GM12878 (cell line): ENCODE measurements at regions not wholly inside any gene's neighbourhood (a gene's known extent, or its start where the extent isn't known, plus 50 kb on each side); places are given as distances from the start of the nearest gene placed in this dataset.

Experiments
- ATAC-seq: fragments of 200-7000 bp; cut with Tn5 transposase; 3 replicates; pipeline ENCODE4 v1.9.1; 2020; ENCODE audit warnings: mild to moderate bottlenecking, moderate library complexity
- BruUV-seq: library from RNA; stranded (reverse); fragments of 400-500 nt; replicated peaks from 2 replicates; lab custom pipeline; 2021; lab: Mats Ljungman, UMichigan
- CTCF ChIA-PET: fragments of 300-600 bp; sonication (Branson Sonifier 250); formaldehyde crosslinking; extraction: SDS; loops from one replicate; lab custom pipeline; 2021; ENCODE audit warnings: inconsistent platforms; lab: Yijun Ruan, JAX
- POLR2A ChIA-PET: fragments of 350-600 bp; formaldehyde crosslinking; extraction: SDS; loops from one replicate; lab custom pipeline; 2021; ENCODE audit warnings: inconsistent platforms; lab: Charles Lee
- RAD21 ChIA-PET: fragments of 300-600 bp; sonication (Branson Sonifier 250); formaldehyde crosslinking; loops from one replicate; lab custom pipeline; 2023; ENCODE audit warnings: antibody characterized with exemption; ENCODE audit not compliant: unreplicated experiment; lab: Charles Lee
- SMC1A ChIA-PET: fragments of 300-600 bp; sonication (Branson Sonifier 250); formaldehyde crosslinking; loops from one replicate; lab custom pipeline; 2023; ENCODE audit not compliant: unreplicated experiment, uncharacterized antibody; lab: Charles Lee
- DNase-seq: peaks from one replicate; pipeline ENCODE4 v3.0.0-alpha.2; 2011; ENCODE audit warnings: low read depth, low spot score
- FAIRE-seq: peaks from 3 replicates; lab custom pipeline; 2011; peaks lifted over from hg19 to GRCh38; lab: Jason Lieb, UNC
- H2AFZ ChIP-seq: 2 replicates; pipeline ENCODE4 v1.6.0; 2011; ENCODE audit warnings: low read depth, low read length, control low read depth; ENCODE audit not compliant: control insufficient read depth
- H3K27ac ChIP-seq: 2 replicates; pipeline ENCODE4 v1.5.1; 2011; ENCODE audit warnings: control low read depth; ENCODE audit not compliant: control insufficient read depth, insufficient read depth
- H3K27me3 ChIP-seq, 2 experiments: replicated peaks in 1 of 2; 2 replicates each; pipeline versions ENCODE4 v1.6.0 to v1.6.1; 2011; ENCODE audit warnings: low read length in 1 of 2; ENCODE audit not compliant: control insufficient read depth in 2 of 2, insufficient read depth in 2 of 2
- H3K36me3 ChIP-seq, 2 experiments: 2 replicates each; pipeline ENCODE4 v1.5.1; 2011; ENCODE audit warnings: low read length in 1 of 2; ENCODE audit not compliant: control insufficient read depth in 2 of 2, insufficient read depth in 2 of 2
- H3K4me1 ChIP-seq: 2 replicates; pipeline ENCODE4 v1.6.1; 2011; ENCODE audit warnings: mild to moderate bottlenecking, low read length, moderate library complexity, mixed read lengths; ENCODE audit not compliant: control insufficient read depth, insufficient read depth
- H3K4me2 ChIP-seq: 2 replicates; pipeline ENCODE4 v1.6.0; 2011; ENCODE audit warnings: control low read depth; ENCODE audit not compliant: control insufficient read depth, insufficient read depth
- H3K4me3 ChIP-seq: fragments of 200-600 bp; sonication (generic); 2 replicates; pipeline ENCODE4 v1.5.1; 2016
- H3K79me2 ChIP-seq: 2 replicates; pipeline ENCODE4 v1.6.0; 2011; ENCODE audit warnings: low read length; ENCODE audit not compliant: control insufficient read depth, insufficient read depth
- H3K9ac ChIP-seq: 2 replicates; pipeline ENCODE4 v1.8.0; 2011; ENCODE audit warnings: low read length, control low read depth, mixed read lengths; ENCODE audit not compliant: control insufficient read depth, insufficient read depth
- H3K9me3 ChIP-seq: replicated peaks from 3 replicates; pipeline ENCODE4 v1.5.1; 2011; ENCODE audit warnings: mild to moderate bottlenecking, low read length; ENCODE audit not compliant: control insufficient read depth, insufficient read depth
- H4K20me1 ChIP-seq: 2 replicates; pipeline ENCODE4 v1.6.0; 2011; ENCODE audit not compliant: control insufficient read depth, insufficient read depth
- BRCA1 ChIP-seq: IDR thresholded peaks from 2 replicates; pipeline ENCODE4 v1.6.1; 2011; ENCODE audit warnings: low read depth, low read length, improper control_type of control experiment
- ELK1 ChIP-seq: IDR thresholded peaks from 2 replicates; pipeline ENCODE4 v1.6.1; 2012; ENCODE audit warnings: low read depth, low read length, improper control_type of control experiment
- EP300 ChIP-seq, 2 experiments: fragments of 150-350 bp in 1 of 2; IDR thresholded peaks; 2 replicates each; pipeline ENCODE4 v1.6.1; 2011 to 2012; ENCODE audit warnings: low read depth in 2 of 2, low read length in 2 of 2, borderline replicate concordance in 1 of 2, improper control_type of control experiment in 1 of 2, inconsistent platforms in 1 of 2; ENCODE audit not compliant: control insufficient read depth in 1 of 2
- ESRRA ChIP-seq: IDR thresholded peaks from 2 replicates; pipeline ENCODE4 v1.6.1; 2012; ENCODE audit warnings: mild to moderate bottlenecking, low read length, improper control_type of control experiment
- HSF1 ChIP-seq: fragments of 150-350 bp; IDR thresholded peaks from 2 replicates; pipeline ENCODE4 v1.6.1; 2014; ENCODE audit warnings: mild to moderate bottlenecking, low read depth, low read length
- IKZF1 ChIP-seq: fragments of 450-650 bp; conservative IDR thresholded peaks from 2 replicates; pipeline ENCODE4 v1.6.1; 2017; ENCODE audit warnings: antibody characterized with exemption, mild to moderate bottlenecking
- LARP7 ChIP-seq: fragments of 450-650 bp; IDR thresholded peaks from 2 replicates; pipeline ENCODE4 v1.6.1; 2017; ENCODE audit warnings: mild to moderate bottlenecking
- MEF2A ChIP-seq: IDR thresholded peaks from 2 replicates; pipeline ENCODE4 v1.6.1; 2011; ENCODE audit warnings: low read depth, mild to moderate bottlenecking, low read length, moderate library complexity; ENCODE audit not compliant: insufficient read depth
- MYC ChIP-seq: IDR thresholded peaks from 2 replicates; pipeline ENCODE4 v1.6.1; 2011; ENCODE audit warnings: mild to moderate bottlenecking, low read length, moderate library complexity, inconsistent platforms; ENCODE audit not compliant: insufficient read depth, insufficient replicate concordance, insufficient read length, severe bottlenecking
- NR2C1 ChIP-seq: fragments of 450-650 bp; IDR thresholded peaks from 2 replicates; pipeline ENCODE4 v1.6.1; 2017; ENCODE audit warnings: antibody characterized with exemption, mild to moderate bottlenecking, moderate library complexity
- PBX3 ChIP-seq: IDR thresholded peaks from 2 replicates; pipeline ENCODE4 v1.6.1; 2011; ENCODE audit warnings: mild to moderate bottlenecking, low read depth, low read length, moderate library complexity; ENCODE audit not compliant: insufficient replicate concordance
- RB1 ChIP-seq: fragments of 450-650 bp; formaldehyde crosslinking; IDR thresholded peaks from 2 replicates; pipeline ENCODE4 v1.6.1; 2017; ENCODE audit warnings: mild to moderate bottlenecking, borderline replicate concordance
- RCOR1 ChIP-seq: conservative IDR thresholded peaks from 2 replicates; pipeline ENCODE4 v1.6.1; 2012; ENCODE audit warnings: low read depth, low read length, improper control_type of control experiment
- TCF12 ChIP-seq: IDR thresholded peaks from 2 replicates; pipeline ENCODE4 v1.6.1; 2011; ENCODE audit warnings: low read depth, mild to moderate bottlenecking, low read length
- WGBS: methylation state at CpG from one replicate; pipeline ENCODE4 v1.1.6; 2016; ENCODE audit warnings: low lambda C conversion rate; ENCODE audit not compliant: insufficient replicate concordance, insufficient coverage; ENCODE audit errors: missing lambda C conversion rate; 5-methylcytosine and 5-hydroxymethylcytosine counted together
- in situ Hi-C: fragments of 300-500 bp; cut with MboI; formaldehyde crosslinking; loops from 9 replicates; pipeline ENCODE4 v1.14.3; 2018; ENCODE audit warnings: mixed read lengths
- intact Hi-C: fragments of 100-400 bp; cut with micrococcal nuclease; formaldehyde crosslinking; loops from one replicate; pipeline ENCODE4 v1.14.2; 2022; ENCODE audit not compliant: unreplicated experiment

- no peak for TF ChIP-seq BRCA1
- TF ChIP-seq EP300 (IDR thresholded peaks at IDR 0.05; ENCODE audit: borderline replicate concordance in 1 of 2, control insufficient read depth in 1 of 2, low read depth in 2 of 2, low read length in 2 of 2): peak in 1 of 2 experiments; percentile 31; a peak in 1 of 4 replicates
- no peak for TF ChIP-seq LARP7
- TF ChIP-seq RCOR1: no peak
- TF ChIP-seq MYC: no peak
Observed at GRCh38 chr14:105817971-105818711, 291.8 kb downstream of the TMEM121 start (continued).

GRCh38 chr14:105818712-105819005 is 292.3 kb downstream of the TMEM121 start:
- peak; percentile 61 for ATAC-seq

More at GRCh38 chr14:105818712-105819005, 292.3 kb downstream of the TMEM121 start:
- no peak overlapping the region; the same call in 1 of the 2 replicates for H2AFZ ChIP-seq
- no peak for TF ChIP-seq IKZF1
- TF ChIP-seq HSF1: no peak
- no peak for TF ChIP-seq EP300 (IDR thresholded peaks at IDR 0.05; ENCODE audit: borderline replicate concordance in 1 of 2, control insufficient read depth in 1 of 2, low read depth in 2 of 2, low read length in 2 of 2)
- TF ChIP-seq NR2C1: no peak
- TF ChIP-seq MEF2A: no peak
- 0 out of 2 replicates have a peak, but pooled peaks have one; percentile 47 for TF ChIP-seq RB1
- TF ChIP-seq TCF12: peak; percentile 29; the same call in 1 of the 2 replicates
- TF ChIP-seq PBX3: no peak
- no peak for TF ChIP-seq ESRRA
- TF ChIP-seq ELK1: no peak
- TF ChIP-seq, all 136 proteins: peak for 2
- in situ Hi-C loops: loop anchor here (25.0 kb wide), 1 partner anchor 469 kb away; no protein-coding TSS in a partner anchor
- no peak overlapping the region for H3K4me3 ChIP-seq
- H3K27me3 ChIP-seq: no peaks in the 10 kb centered on the region
- DNase-seq (no peak), FAIRE-seq (no peak)
- ChIA-PET POLR2A (interaction anchor here (1.0 to 1.4 kb wide), 3 partner anchors 39 to 458 kb away, joined by 4 to 6 read pairs (median 6); no protein-coding TSS in a partner anchor), SMC1A (interaction anchor here (1.1 to 2.1 kb wide), 5 partner anchors 11 to 555 kb away, joined by 3 to 18 read pairs (median 3); no protein-coding TSS in a partner anchor), RAD21 (interaction anchor here (0.5 to 2.5 kb wide), 7 partner anchors 10 to 457 kb away, joined by 3 to 20 read pairs (median 3); no protein-coding TSS in a partner anchor), CTCF (interaction anchor here (1.2 to 1.9 kb wide), 6 partner anchors 9 to 599 kb away, joined by 3 to 7 read pairs (median 4); no protein-coding TSS in a partner anchor)
- H3K4me2 ChIP-seq: peak overlapping the region; percentile 30
- no peaks in the 10 kb centered on the region for H4K20me1 ChIP-seq
- no CpG with 5 or more reads among the region's 11 CpGs for WGBS
- intact Hi-C loops: no loop called here
- H3K4me1 ChIP-seq: peaks cover 16% of the 10 kb centered on the region
- BruUV-seq: no TSS peak
- no peaks in the 10 kb centered on the region for H3K36me3 ChIP-seq
- no peak overlapping the region for H3K9ac ChIP-seq
- peak overlapping the region; percentile 31 for H3K27ac ChIP-seq
- H3K9me3 ChIP-seq: no peaks in the 10 kb centered on the region; the same call in 2 of the 3 replicates
- no peaks in the 10 kb centered on the region for H3K79me2 ChIP-seq
